GM23248 (cell line): ENCODE measurements at regions not wholly inside any gene's neighbourhood (a gene's known extent, or its start where the extent isn't known, plus 50 kb on each side); places are given as distances from the start of the nearest gene placed in this dataset.

Source experiments
- DNase-seq: peaks from one replicate; pipeline ENCODE4 v3.0.0-alpha.2; 2015
- H2AFZ ChIP-seq: fragments of 200-600 bp; sonication (generic); 2 replicates; pipeline ENCODE4 v1.6.1; 2016; ENCODE audit warnings: antibody characterized with exemption
- H3F3A ChIP-seq: fragments of 200-600 bp; sonication (generic); 2 replicates; pipeline ENCODE4 v1.6.1; 2016; ENCODE audit warnings: mild to moderate bottlenecking, antibody characterized with exemption, mixed run types; ENCODE audit not compliant: insufficient read depth
- H3K27ac ChIP-seq: fragments of 200-600 bp; sonication (generic); 2 replicates; pipeline ENCODE4 v1.5.1; 2016; ENCODE audit warnings: mild to moderate bottlenecking
- H3K27me3 ChIP-seq: fragments of 200-600 bp; sonication (generic); replicated peaks from 2 replicates; pipeline ENCODE4 v1.6.1; 2016; ENCODE audit warnings: mild to moderate bottlenecking; ENCODE audit not compliant: insufficient read depth
- H3K36me3 ChIP-seq: fragments of 200-600 bp; sonication (generic); 2 replicates; pipeline ENCODE4 v1.6.1; 2016; ENCODE audit warnings: low read depth, mild to moderate bottlenecking
- H3K4me1 ChIP-seq: fragments of 200-600 bp; sonication (generic); 2 replicates; pipeline ENCODE4 v1.6.1; 2016; ENCODE audit warnings: mild to moderate bottlenecking; ENCODE audit not compliant: insufficient read depth
- H3K4me2 ChIP-seq: fragments of 200-600 bp; sonication (generic); one replicate; pipeline ENCODE4 v1.6.1; 2016; ENCODE audit warnings: mild to moderate bottlenecking; ENCODE audit not compliant: unreplicated experiment
- H3K4me3 ChIP-seq: fragments of 200-600 bp; sonication (generic); 2 replicates; pipeline ENCODE4 v1.5.1; 2016; ENCODE audit warnings: mild to moderate bottlenecking
- H3K79me2 ChIP-seq: fragments of 200-600 bp; sonication (generic); 2 replicates; pipeline ENCODE4 v1.6.1; 2016; ENCODE audit warnings: mild to moderate bottlenecking; ENCODE audit not compliant: insufficient read depth
- H3K9ac ChIP-seq: fragments of 200-600 bp; sonication (generic); 2 replicates; pipeline ENCODE4 v1.6.1; 2016; ENCODE audit warnings: mild to moderate bottlenecking
- H3K9me2 ChIP-seq: fragments of 200-600 bp; sonication (generic); 2 replicates; pipeline ENCODE4 v1.6.1; 2016; ENCODE audit warnings: mixed run types, mild to moderate bottlenecking, moderate library complexity; ENCODE audit not compliant: insufficient read depth
- H3K9me3 ChIP-seq: fragments of 200-600 bp; sonication (generic); one replicate; pipeline ENCODE4 v1.6.1; 2017; ENCODE audit warnings: low read depth
- H4K20me1 ChIP-seq: fragments of 200-600 bp; sonication (generic); 2 replicates; pipeline ENCODE4 v1.6.0; 2016; ENCODE audit not compliant: insufficient read depth
- EZH2 ChIP-seq: fragments of 200-600 bp; sonication (generic); IDR thresholded peaks from 2 replicates; pipeline ENCODE4 v1.6.1; 2018; ENCODE audit warnings: antibody characterized with exemption, mild to moderate bottlenecking; ENCODE audit not compliant: insufficient read depth, poor library complexity, severe bottlenecking
- EZH2phosphoT487 ChIP-seq: fragments of 200-600 bp; sonication (generic); IDR thresholded peaks from 2 replicates; pipeline ENCODE4 v1.6.1; 2018; ENCODE audit warnings: antibody characterized with exemption, moderate library complexity, mild to moderate bottlenecking, low read depth; ENCODE audit not compliant: insufficient read depth
- WGBS, 2 experiments: methylation state at CpG; one replicate each; pipeline ENCODE4 v1.1.6; 2015 to 2017; ENCODE audit warnings: low lambda C conversion rate in 2 of 2, low coverage in 1 of 2; ENCODE audit errors: missing lambda C conversion rate in 2 of 2; 5-methylcytosine and 5-hydroxymethylcytosine counted together
- in situ Hi-C: fragments of 300-500 bp; cut with MboI; formaldehyde crosslinking; loops from 2 replicates; pipeline ENCODE4 v1.15.0; 2020

- DNase-seq, result no peak
- no peak for TF ChIP-seq EZH2phosphoT487
- no peak for TF ChIP-seq EZH2
- Histone ChIP-seq H3K4me3 (no peak overlapping the region), H3K9me3 (no peaks in the 10 kb centered on the region), H4K20me1 (no peaks in the 10 kb centered on the region), H3F3A (no peaks in the 10 kb centered on the region), H3K36me3 (no peaks in the 10 kb centered on the region), H3K4me2 (no peak overlapping the region), H3K79me2 (no peaks in the 10 kb centered on the region), H2AFZ (no peak overlapping the region), H3K9ac (no peak overlapping the region), H3K27ac (no peak overlapping the region), H3K27me3 (no peaks in the 10 kb centered on the region), H3K9me2 (no peaks in the 10 kb centered on the region), H3K4me1 (0 out of 2 replicates have a peak, but pooled peaks cover 6% of the 10 kb centered on the region)
- WGBS, 2 experiments, result 95 to 96% methylated on average over 11 of the region's 11 CpGs
- in situ Hi-C loops, result no loop called here
Measured at GRCh38 chr6:11633741-11634509, 96.4 kb downstream of the TMEM170B start.

GRCh38 chr6:11634948-11635347 is 97.4 kb downstream of the TMEM170B start:
- Histone ChIP-seq H3K4me1 (0 out of 2 replicates have a peak, but pooled peaks cover 6% of the 10 kb centered on the region), H3K9ac (no peak overlapping the region), H3K4me3 (no peak overlapping the region), H2AFZ (no peak overlapping the region), H3K9me2 (no peaks in the 10 kb centered on the region), H3K9me3 (no peaks in the 10 kb centered on the region), H4K20me1 (no peaks in the 10 kb centered on the region), H3F3A (no peaks in the 10 kb centered on the region), H3K4me2 (no peak overlapping the region), H3K27ac (no peak overlapping the region), H3K36me3 (no peaks in the 10 kb centered on the region), H3K27me3 (no peaks in the 10 kb centered on the region), H3K79me2 (no peaks in the 10 kb centered on the region)
- WGBS, 2 experiments, result 89 to 90% methylated on average over 4 of the region's 4 CpGs
- no peak for TF ChIP-seq EZH2phosphoT487
- no peak for TF ChIP-seq EZH2
- DNase-seq, result no peak
- in situ Hi-C loops, result no loop called here

- 83 to 84% methylated on average over 5 of the region's 5 CpGs for WGBS, 2 experiments
- no peak overlapping the region for H3K27ac ChIP-seq
- H2AFZ ChIP-seq, result no peak overlapping the region
- H3K9ac ChIP-seq, result no peak overlapping the region
- no peaks in the 10 kb centered on the region for H3K27me3 ChIP-seq
- H3K9me3 ChIP-seq, result no peaks in the 10 kb centered on the region
- in situ Hi-C loops, result no loop called here
- TF ChIP-seq EZH2, result no peak
- no peak for TF ChIP-seq EZH2phosphoT487
- DNase-seq, result no peak
- no peak overlapping the region for H3K4me3 ChIP-seq
- H3F3A ChIP-seq, result no peaks in the 10 kb centered on the region
- H4K20me1 ChIP-seq, result no peaks in the 10 kb centered on the region
- no peaks in the 10 kb centered on the region for H3K9me2 ChIP-seq
- H3K36me3 ChIP-seq, result no peaks in the 10 kb centered on the region
- H3K79me2 ChIP-seq, result no peaks in the 10 kb centered on the region
- no peak overlapping the region for H3K4me2 ChIP-seq
- 0 out of 2 replicates have a peak, but pooled peaks cover 6% of the 10 kb centered on the region for H3K4me1 ChIP-seq
Measured at GRCh38 chr6:11636121-11636520, 98.6 kb downstream of the TMEM170B start.

GRCh38 chr6:11637266-11637665 is 99.7 kb downstream of the TMEM170B start:
- no peaks in the 10 kb centered on the region for H3K9me3 ChIP-seq
- no peaks in the 10 kb centered on the region for H4K20me1 ChIP-seq
- no peak overlapping the region for H3K4me2 ChIP-seq
- no peak for DNase-seq
- no peak overlapping the region for H3K27ac ChIP-seq
- H3K4me1 ChIP-seq, result 0 out of 2 replicates have a peak, but pooled peaks cover 6% of the 10 kb centered on the region
- TF ChIP-seq EZH2phosphoT487 (no peak), EZH2 (no peak)
- no peak overlapping the region for H3K9ac ChIP-seq
- H2AFZ ChIP-seq, result no peak overlapping the region
- no peak overlapping the region for H3K4me3 ChIP-seq
- H3K27me3 ChIP-seq, result no peaks in the 10 kb centered on the region
- no peaks in the 10 kb centered on the region for H3K9me2 ChIP-seq
- H3K79me2 ChIP-seq, result no peaks in the 10 kb centered on the region
- H3F3A ChIP-seq, result no peaks in the 10 kb centered on the region
- in situ Hi-C loops, result no loop called here
- no peaks in the 10 kb centered on the region for H3K36me3 ChIP-seq
- WGBS, 2 experiments, result 86 to 89% methylated on average over 2 of the region's 2 CpGs
